Activated naive CD4-positive, alpha-beta T cell treated with anti-CD3 and anti-CD28 coated beads, Interleukin-2, amount 50 U/mL, for 16 hours (primary cell): ENCODE measurements at regions not wholly inside any gene's neighbourhood (a gene's known extent, or its start where the extent isn't known, plus 50 kb on each side); places are given as distances from the start of the nearest gene placed in this dataset.

Experiments
- DNase-seq: peaks from one replicate; pipeline ENCODE4 v3.0.0-alpha.2; 2020

GRCh38 chr6:165081944-165082532, 227.4 kb downstream of the C6orf118 start:
- DNase-seq: no peak

GRCh38 chr6:165077876-165078275, 231.5 kb downstream of the C6orf118 start:
- no peak for DNase-seq

GRCh38 chr6:165071906-165072305, 237.5 kb downstream of the C6orf118 start:
- no peak for DNase-seq

GRCh38 chr6:165060720-165061119, 248.7 kb downstream of the C6orf118 start:
- no peak for DNase-seq

- no peak for DNase-seq
Measured at GRCh38 chr6:165059032-165059431, 250.4 kb downstream of the C6orf118 start.

- no peak for DNase-seq
Measured at GRCh38 chr6:165056292-165056691, 253.1 kb downstream of the C6orf118 start.

- DNase-seq: no peak
Measured at GRCh38 chr6:165055231-165055630, 254.2 kb downstream of the C6orf118 start.

GRCh38 chr6:165052561-165053480, 256.6 kb downstream of the C6orf118 start:
- DNase-seq: no peak

- no peak for DNase-seq
Measured at GRCh38 chr6:165049362-165049761, 260.0 kb downstream of the C6orf118 start.

- DNase-seq: no peak
Measured at GRCh38 chr6:165047952-165048351, 261.5 kb downstream of the C6orf118 start.

GRCh38 chr6:165045631-165046030, 263.8 kb downstream of the C6orf118 start:
- DNase-seq: no peak

- no peak for DNase-seq
Measured at GRCh38 chr6:165042912-165043311, 266.5 kb downstream of the C6orf118 start.

- no peak for DNase-seq
Measured at GRCh38 chr6:165040440-165040839, 269.0 kb downstream of the C6orf118 start.

- no peak for DNase-seq
Measured at GRCh38 chr6:165034271-165034741, 275.1 kb downstream of the C6orf118 start.

- DNase-seq: no peak
Measured at GRCh38 chr6:165031502-165031901, 277.9 kb downstream of the C6orf118 start.

GRCh38 chr6:165025040-165025439, 284.4 kb downstream of the C6orf118 start:
- no peak for DNase-seq

- no peak for DNase-seq
Measured at GRCh38 chr6:165019681-165020080, 289.7 kb downstream of the C6orf118 start.

GRCh38 chr6:165015676-165016075, 293.7 kb downstream of the C6orf118 start:
- DNase-seq: no peak

GRCh38 chr6:165013701-165014100, 295.7 kb downstream of the C6orf118 start:
- no peak for DNase-seq

- DNase-seq: no peak
Measured at GRCh38 chr6:165012183-165012582, 297.2 kb downstream of the C6orf118 start.

GRCh38 chr6:165010556-165011535, 298.6 kb downstream of the C6orf118 start:
- DNase-seq: no peak

GRCh38 chr6:165008971-165009370, 300.4 kb downstream of the C6orf118 start:
- DNase-seq: no peak

- no peak for DNase-seq
Measured at GRCh38 chr6:165002866-165003265, 306.5 kb downstream of the C6orf118 start.
